ENCODE measurements at regions not wholly inside any gene's neighbourhood (a gene's known extent, or its start where the extent isn't known, plus 50 kb on each side); places are given as distances from the start of the nearest gene placed in this dataset.

DNA sequence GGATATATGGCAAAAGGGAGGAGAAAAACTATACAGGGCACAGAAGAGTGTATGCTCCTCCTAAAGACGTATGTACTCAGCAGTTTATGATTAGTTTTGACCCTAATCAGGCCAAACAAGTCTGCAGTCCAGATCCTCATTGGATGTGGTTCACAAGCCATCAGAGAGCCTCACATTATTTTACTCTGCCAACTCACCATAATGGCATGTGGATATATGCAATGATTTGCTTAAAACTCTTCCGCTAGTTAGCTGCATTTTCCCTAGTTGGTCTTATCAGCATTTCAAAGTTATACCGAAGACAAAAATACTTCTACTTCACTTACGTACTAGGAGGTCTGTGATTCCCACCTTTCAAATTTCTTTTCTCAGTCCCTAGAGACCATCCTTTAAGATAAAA, 198.4 kb downstream of the CMPK2 start:
- DNase-seq (ENCODE audit: low spot score): no peak

DNA sequence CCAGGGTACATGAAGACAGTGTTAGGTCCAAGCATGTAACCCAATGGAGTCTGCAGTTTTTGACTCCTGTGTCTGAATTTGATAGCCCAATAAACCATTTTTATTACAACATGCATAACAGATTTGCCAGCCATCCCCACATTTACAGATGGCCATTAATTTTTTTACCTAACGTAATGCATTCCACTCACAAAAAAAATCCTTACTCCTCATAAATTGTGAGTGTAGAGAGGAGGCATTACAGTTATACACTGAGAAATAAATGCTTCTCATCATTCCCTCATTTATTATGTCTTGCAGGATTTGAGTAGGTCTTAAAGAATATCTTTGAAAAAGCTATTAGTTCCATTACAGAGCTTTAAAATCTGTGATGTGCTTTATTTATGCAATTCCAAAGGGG, 193.8 kb downstream of the CMPK2 start:
- DNase-seq (ENCODE audit: low spot score): no peak

DNA sequence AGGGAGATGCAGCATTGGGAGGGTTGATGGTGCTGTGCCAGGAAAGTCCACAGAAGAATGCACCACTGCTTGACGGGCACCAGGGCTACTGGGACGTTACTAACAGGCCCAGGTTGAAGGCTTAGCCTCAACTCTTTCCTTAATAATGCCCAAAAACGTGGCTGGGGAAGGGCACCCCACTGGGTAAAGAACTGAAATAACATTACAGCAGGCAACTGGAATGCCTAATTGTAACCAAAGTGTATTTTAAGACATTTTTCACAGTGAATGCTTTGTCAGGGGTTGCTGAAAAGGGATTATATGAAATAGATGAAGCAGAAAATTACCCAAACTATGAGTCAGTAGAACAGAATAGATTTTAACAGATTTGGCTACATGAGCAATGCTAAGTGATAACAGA, 191.3 kb downstream of the CMPK2 start:
- no peak for DNase-seq (ENCODE audit: low spot score)

DNA sequence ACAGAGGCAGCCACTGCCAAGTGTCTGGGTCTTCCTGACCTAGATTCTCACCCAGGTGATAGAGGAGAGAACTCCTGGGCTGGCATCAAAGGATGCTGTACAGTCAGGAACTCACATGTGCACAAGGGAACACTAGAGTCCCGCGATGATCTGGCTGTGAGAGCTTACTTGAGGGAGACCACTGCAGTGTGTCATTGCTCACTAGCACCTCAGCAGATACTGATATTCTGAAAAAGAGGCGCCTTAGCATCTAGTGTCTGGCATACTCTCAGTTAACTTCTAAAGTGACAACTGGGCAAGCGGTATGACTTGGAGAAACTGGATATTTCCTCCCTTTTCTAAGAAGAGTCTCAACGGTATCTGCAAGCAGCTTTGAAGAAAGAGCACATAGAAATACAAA, 189.9 kb downstream of the CMPK2 start:
- no peak for DNase-seq (ENCODE audit: low spot score)

DNA sequence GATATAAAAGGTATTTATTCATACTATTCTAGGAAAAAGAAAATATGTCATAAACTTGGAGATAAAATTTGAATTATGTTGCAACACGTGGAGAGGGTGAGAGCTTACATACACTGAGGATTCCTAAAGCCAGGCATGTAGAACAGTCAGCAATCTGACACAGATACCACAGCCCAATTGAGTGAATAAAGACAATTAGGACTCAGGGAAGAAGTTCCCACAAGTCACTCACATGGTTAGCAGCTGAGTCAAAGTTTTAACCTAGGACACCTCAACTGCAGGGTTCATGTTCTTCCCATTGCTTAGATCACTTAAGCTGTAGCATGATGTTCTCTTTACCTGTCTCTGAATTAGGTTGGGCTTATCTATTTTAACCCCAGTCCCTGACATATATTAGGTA, 189.5 kb downstream of the CMPK2 start:
- DNase-seq (ENCODE audit: low spot score): no peak

DNA sequence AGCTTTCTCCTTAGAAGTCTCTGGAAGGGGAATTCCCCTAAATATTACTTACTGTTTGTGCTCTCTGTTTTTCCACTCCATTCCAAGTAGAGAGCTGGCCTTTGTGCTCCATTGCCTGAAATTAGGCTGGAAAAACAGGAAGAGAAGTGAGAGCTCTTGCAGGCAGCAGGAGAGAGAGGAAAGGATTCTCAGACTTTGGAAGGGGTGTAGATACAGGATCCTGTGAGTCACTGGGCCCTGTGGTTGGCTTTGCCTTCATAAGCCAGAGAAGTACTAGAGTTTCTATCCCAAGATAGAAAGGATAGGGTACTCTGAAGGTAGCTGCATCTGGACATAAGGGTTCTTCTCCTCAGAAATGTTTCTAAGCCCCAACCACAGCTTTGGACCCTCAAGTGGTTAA, 188.9 kb downstream of the CMPK2 start:
- DNase-seq (ENCODE audit: low spot score): no peak

DNA sequence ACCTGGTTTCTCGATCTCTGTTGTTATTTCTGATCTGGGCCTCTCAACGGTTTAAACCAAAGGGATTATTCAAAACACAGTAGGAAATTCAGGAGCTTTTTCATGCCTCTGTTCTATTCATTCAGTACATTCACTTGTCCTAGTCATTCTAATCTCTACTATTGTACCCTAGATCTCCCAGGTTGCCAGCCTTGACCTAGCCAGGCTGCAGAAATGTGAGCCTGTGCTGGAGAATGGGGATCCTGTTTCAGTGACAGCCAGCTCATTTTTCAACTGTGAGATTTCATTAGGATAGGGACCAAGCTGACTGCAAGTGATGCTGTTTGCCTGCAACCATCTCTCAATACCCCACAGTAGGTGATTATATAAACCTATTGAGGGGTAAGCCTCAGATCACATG, 186.2 kb downstream of the CMPK2 start:
- DNase-seq (ENCODE audit: low spot score): no peak

DNA sequence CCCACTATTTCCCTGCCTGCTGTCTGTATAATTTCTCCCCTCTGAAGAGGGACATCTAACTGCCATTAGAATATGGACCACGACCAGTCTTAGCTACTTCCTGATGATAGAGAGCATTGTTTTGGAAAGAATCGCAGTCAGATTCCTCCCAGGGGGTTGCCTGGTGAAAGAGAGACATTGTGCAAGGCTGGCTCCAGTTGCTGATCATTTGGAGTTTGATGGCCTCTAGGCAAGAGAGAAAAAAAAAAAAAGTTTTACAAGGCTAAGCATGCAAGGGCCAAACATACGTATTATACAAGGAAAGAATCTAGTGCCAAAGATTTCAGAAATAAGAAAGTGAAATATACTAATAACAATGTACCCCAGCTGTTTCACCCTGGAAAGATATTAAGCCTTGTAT, 182.2 kb downstream of the CMPK2 start:
- DNase-seq (ENCODE audit: low spot score): no peak

DNA sequence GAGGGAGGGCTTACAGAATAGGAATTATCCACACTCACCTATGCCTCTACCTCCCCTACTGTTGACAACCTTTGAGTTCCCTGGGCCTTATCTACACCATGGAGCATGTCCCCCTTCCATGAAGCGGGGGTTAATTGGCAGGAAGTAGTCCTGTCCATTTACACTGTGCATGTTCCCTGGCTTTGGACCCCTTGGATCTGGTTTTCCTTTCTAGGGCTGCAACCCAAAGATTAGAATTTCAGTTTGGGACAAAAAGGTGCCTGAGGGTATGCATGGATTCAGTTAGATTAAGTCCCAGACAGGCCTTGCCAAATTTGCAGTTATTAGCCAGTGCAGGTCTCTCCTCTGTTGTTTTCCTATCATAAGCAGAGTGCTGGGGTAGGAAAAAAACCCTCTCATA, 180.3 kb downstream of the CMPK2 start:
- DNase-seq (ENCODE audit: low spot score): no peak

DNA sequence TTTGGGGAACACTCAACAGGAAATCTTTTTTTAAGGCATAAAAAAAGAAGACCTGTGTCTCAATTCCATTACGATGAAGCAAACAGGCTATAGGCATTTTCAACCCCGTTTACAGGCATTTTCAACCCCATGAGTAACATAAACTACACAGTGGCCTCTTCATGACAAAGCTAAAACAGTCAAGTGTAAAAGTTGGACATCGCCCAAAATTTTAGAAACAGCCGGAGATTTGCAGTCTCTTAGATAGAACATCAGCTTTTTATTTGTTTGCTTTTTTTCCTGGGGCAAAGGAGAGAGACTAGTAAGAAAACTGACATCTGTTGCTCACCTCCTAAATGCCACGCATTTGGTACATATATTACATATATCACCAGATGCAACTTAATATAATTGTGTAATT, 173.7 kb downstream of the CMPK2 start:
- DNase-seq (ENCODE audit: low spot score): no peak

DNA sequence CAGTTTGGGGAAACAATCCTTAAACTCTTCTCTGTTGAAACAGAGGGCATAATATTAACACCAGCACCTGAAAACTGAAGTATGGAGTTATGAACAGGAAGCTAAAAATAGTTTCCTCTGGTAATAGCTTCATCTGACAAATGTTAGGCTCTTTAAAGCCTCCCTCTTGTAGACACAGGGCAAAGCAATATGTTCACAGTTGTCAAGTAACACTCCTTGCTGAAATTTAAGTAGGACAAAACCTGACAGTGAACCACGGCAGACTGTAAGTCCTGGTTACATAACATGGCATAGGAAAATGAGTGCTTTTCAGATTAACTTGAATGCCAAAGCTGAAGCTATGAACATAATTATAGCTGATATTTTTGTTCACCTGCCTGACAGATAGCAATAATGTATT, 172.9 kb downstream of the CMPK2 start:
- no peak for DNase-seq (ENCODE audit: low spot score)

DNA sequence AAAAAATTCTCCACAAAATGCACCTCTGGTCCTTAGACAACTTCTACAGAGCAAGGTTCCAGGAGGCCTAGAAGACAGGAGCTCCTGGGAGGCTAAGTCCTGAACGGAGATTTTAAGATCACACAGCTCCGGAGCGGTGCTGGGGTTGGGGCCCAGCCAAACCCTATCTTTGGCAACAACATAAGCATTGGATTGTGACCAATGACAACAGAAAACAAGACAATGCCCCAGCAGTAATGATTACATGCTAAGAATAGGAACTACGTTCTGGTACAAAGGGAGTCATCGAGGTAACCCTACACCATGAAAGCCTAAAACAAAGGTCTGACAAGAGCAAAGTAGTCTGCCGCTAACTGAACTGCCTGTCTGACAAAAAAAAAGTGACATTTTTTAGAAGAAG, 171.2 kb downstream of the CMPK2 start:
- no peak for DNase-seq (ENCODE audit: low spot score)

DNA sequence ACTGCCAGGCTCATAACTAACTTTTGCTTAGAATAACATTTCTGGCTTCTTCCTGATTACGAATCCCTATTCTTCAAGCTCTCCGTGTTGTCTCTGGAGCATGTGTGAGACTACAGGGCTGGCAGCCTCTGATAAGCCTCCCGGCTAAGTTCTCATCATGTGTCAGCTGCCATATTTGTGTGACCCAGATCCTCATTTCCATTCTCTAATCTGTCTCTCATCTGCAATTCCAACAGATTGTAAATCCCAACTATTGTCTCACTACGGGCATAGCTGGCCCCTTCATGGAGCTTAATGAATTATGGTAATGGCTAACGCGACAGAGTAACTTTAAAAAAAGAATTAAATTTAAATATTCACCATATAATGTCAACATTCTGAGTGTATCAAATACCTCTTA, 165.4 kb downstream of the CMPK2 start:
- DNase-seq (ENCODE audit: low spot score): no peak

DNA sequence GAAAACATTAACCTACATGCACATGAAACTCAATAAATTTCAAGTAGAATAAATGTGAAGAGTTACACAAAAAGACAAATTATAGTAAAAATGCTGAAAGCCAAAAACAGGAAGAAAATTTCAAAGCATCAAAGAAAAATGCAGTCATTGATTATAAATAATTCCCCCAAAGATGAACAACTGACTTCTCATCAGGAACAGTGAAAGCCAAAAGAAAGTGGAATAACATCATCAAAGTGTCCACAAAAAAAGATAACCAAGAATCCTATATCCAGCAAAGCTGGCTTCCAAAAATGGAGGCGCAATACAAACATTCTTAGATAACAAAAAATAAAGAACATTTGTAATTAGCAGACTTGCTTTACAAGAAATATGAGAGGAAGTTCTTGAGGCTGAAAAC, 161.6 kb downstream of the CMPK2 start:
- DNase-seq (ENCODE audit: low spot score): no peak

DNA sequence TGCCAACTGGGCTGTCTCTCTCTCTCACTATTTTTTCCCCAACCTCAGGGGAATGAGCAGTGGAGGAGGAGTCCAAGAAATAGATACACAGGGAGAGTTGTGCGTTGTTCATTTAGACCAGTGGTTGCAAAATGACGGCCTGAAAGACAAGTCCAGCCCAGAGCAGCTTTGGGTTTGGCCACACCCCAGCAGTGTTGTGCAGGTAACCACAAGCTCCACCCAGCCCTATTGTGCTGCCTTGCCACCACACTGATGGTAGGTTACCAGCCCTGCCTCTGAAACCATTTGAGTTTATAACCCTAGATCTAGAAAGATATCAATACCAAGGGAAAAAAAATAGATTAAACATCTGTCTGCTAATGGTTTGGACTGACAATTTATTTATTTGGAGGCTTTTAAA, 144.3 kb downstream of the CMPK2 start:
- DNase-seq (ENCODE audit: low spot score): no peak

DNA sequence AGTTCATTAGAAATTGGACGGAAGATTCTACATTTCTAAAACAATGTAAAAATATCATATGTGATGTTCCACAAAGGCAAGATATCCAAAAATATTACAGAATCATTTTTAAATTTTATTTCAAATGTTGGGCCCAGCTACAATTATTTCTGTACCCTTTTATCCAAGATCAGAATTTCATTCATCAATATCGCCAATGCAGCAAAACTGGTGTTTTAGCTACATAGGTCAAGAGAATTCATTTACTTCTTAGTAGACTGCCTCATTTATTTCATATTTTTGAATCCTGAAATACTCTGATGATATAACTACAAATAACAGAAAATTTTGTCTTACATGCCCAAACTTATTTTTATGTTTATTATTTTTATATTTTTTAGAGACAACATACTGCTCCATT, 143.1 kb downstream of the CMPK2 start:
- no peak for DNase-seq (ENCODE audit: low spot score)

DNA sequence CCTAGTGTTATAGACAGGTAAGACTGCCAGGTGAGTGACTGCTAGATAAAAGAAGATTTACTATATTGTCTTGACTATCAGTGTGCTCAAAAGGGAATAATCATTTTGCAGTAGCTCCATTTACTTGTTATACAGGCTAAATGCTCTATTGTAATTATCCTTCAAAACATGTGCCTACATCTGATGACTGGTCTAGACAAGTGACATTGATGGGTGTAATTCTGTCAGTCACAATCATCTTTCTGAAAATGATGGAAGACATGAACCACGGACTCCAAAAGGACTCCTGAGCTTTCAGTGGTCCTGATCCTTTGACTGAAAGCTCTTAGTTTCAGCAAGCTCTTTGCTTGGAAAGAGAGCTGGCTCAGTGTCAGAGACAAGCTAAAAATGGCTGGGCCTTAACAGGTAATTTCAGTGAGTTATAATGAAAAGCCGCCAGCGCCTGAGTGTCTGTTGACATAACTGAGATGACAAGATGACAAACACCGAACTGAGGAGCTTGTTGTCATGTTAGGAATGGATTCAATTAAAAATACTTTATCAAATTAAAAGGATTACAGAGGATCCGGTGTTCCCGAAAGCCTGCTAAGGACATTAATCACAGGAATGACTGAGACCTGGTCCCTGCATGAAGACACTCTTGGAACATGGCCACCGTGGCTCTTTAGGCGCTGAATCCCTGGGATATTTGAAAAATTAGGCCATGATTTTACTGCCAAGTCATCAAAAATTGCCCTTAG, 141.7 kb downstream of the CMPK2 start:
- DNase-seq (ENCODE audit: low spot score): no peak

DNA sequence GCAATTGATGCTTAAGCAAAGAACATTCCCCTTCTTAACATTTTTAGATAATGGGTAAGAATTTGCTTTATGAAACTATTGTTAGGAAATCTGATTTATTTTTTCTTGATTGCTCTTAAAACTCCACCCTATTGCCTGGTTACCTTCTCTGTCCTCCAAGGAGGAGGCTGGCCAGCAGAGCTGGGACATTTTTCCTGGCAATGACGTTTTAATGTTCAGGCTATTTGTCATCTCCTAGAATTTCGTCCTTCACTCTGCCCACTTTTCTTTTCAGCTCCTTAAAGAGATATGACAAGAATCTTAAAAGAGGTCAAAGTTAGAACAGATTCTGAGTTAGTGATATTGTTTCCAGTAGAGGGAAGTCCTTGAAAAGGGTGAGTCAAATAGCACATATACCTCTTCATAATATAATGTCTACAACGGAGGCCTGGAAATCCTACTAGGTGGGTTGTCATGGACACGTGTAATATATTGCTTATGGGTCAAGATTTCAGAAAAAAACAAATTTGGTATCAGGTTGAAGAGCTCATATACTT, 141.0 kb downstream of the CMPK2 start:
- DNase-seq (ENCODE audit: low spot score): no peak

DNA sequence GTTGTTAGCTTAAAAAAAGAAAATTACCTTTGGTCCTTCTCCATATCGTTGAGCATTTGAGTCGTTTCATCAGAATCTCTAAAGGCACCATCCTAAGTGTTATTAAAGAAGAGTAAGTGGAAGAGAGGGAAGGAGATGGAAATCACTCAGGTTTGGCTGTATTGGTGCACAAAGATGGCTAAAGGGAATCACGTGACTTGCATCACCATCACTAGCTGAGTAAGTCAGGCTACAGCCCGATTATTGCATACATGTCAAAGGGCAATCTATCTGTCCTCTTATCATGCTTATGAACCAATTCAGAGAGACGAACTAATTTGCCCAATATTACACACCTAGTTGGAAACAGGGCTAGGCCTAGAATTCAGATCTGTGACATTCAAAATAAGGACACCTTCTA, 137.6 kb downstream of the CMPK2 start:
- DNase-seq (ENCODE audit: low spot score): no peak

DNA sequence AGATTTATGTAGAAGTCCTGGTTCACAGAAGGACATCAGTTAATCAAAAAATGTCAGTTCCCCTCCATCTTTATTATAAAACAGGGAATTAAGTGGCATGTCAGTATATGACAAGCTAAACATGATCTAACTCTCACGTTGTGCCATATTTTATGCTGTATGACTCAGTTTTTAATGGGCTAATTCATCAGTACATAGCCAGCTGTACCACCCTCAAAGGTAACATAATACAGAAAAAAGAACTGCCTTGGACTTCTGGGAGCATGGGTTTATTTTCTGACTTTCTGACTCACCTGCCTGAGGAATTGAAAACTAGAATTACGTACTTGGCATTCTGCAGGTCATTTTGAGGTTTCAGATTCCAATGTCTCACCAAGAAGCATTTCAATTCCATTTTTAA, 135.7 kb downstream of the CMPK2 start:
- DNase-seq (ENCODE audit: low spot score): no peak

DNA sequence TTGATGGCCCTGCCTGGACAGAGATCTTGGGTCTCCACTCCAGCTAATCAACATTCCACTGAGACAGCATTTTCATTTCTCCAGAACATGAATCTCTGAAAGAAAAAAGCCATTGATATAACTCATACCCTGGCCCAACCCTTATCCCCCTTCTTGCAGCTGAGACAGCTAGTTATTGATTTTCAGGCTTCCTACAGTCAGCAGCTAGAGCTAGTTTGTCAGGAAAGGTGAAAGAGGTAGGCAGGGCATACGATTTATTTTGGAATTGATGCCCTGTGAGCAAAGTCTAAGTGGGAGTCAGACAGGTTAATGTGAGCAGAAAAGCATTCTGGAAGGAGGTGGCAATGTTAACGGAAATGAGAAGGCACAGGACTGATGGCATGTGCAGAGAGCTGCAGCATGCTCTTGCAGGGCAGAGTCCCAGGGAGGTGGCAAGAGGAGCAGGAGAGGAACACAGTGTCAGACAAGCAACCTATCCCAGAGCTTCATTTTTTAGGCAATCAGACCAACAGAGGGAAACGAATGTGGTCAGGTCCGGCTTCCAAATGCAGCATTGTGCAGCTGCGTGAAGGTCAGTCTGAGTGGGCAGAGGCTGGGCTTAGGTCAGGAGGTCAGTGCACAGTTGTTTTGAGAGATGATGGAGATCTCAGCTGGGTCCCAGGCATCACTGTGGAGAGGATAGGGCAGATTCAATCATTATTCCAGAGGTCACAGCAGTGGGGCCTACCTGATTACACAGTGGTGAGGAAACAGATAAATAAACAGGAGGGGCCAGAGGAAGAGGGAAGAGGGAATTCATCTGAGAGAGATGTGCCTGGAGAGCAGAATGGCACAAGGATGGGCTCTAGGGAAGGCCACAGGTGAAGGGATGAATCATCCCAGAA, 134.8 kb downstream of the CMPK2 start:
- no peak for DNase-seq (ENCODE audit: low spot score)

DNA sequence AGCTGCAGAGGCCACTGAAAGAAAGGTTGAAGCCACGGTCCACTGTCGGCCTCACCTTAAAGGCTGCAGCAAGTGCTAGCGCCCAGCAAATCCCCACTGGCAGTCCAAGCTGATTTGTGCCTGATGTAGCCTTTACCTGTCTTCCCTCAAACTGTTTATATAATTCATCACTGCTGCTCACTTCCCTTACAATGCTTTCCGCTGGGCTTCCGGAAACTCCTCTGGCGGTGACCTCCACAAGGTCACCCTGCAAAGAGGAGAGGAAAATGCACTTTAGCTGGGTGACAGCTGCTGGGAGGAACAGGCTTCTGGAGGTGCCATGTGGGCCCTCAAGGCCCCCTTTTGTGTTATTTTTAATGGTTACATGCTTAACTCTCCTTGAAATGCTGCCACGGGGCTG, 126.2 kb downstream of the CMPK2 start:
- no peak for DNase-seq (ENCODE audit: low spot score)

DNA sequence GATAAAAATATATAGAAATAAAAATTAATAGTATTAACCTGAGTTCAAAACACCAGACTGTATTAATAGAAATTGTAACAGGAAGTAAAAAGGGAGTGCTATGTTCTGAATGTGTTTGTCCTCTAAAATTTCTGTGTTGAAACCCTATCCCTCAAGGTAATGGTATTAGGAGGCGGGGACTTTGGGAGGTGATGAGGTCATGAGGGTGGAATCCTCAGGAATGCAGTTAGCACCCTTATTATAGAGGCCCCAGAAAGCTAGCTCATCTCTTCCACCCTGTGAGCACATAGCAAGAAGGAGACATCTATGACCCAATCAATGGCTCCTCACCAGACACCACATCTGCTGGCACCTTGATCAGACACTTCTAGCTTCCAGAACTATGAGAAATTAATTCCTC, 124.5 kb downstream of the CMPK2 start:
- no peak for DNase-seq (ENCODE audit: low spot score)

Data from hematopoietic multipotent progenitor cell treated with erythropoietin and hydrocortisone succinate and interleukin-3 and kit ligand, for 15 days (in vitro differentiated cells).